T-helper 17 cell (primary cell): ENCODE measurements at regions not wholly inside any gene's neighbourhood (a gene's known extent, or its start where the extent isn't known, plus 50 kb on each side); places are given as distances from the start of the nearest gene placed in this dataset.

ENCODE experiments used
- ATAC-seq: fragments of 150-1000 bp; cut with Tn5 transposase; 2 replicates; pipeline ENCODE4 v1.10.0; 2021; ENCODE audit warnings: mild to moderate bottlenecking, moderate library complexity
- DNase-seq, 3 donors: peaks; one replicate each; pipeline versions ENCODE4 v3.0.0 to v3.0.0-alpha.2; 2020 to 2021
- H3K9me3 ChIP-seq: one replicate; pipeline ENCODE4 v1.7.0; 2013; ENCODE audit warnings: low read length, mild to moderate bottlenecking; ENCODE audit not compliant: control insufficient read depth, poor library complexity, severe bottlenecking
- H3K27ac Mint-ChIP-seq: one replicate; pipeline ENCODE4 v1.8.0; 2022; ENCODE audit warnings: mild to moderate bottlenecking, moderate library complexity, mixed read lengths
- H3K27me3 Mint-ChIP-seq: one replicate; pipeline ENCODE4 v1.8.0; 2022; ENCODE audit warnings: mixed read lengths
- H3K36me3 Mint-ChIP-seq: one replicate; pipeline ENCODE4 v1.8.0; 2022; ENCODE audit warnings: low read depth, mixed read lengths
- H3K4me1 Mint-ChIP-seq: one replicate; pipeline ENCODE4 v1.8.0; 2022; ENCODE audit warnings: mild to moderate bottlenecking, mixed read lengths
- H3K4me3 Mint-ChIP-seq: one replicate; pipeline ENCODE4 v1.8.0; 2022; ENCODE audit warnings: mild to moderate bottlenecking, moderate library complexity, mixed read lengths

GRCh38 chr15:69578787-69579583, 126.4 kb downstream of the RPLP1 start:
- Mint-ChIP-seq H3K36me3 (peaks cover 2% of the 10 kb centered on the region), H3K27me3 (no peaks in the 10 kb centered on the region), H3K4me3 (no peak overlapping the region), H3K27ac (no peak overlapping the region), H3K4me1 (peaks cover 27% of the 10 kb centered on the region)
- DNase-seq: no peak
- H3K9me3 ChIP-seq: no peaks in the 10 kb centered on the region
- peak; percentile 34 for ATAC-seq

DNA sequence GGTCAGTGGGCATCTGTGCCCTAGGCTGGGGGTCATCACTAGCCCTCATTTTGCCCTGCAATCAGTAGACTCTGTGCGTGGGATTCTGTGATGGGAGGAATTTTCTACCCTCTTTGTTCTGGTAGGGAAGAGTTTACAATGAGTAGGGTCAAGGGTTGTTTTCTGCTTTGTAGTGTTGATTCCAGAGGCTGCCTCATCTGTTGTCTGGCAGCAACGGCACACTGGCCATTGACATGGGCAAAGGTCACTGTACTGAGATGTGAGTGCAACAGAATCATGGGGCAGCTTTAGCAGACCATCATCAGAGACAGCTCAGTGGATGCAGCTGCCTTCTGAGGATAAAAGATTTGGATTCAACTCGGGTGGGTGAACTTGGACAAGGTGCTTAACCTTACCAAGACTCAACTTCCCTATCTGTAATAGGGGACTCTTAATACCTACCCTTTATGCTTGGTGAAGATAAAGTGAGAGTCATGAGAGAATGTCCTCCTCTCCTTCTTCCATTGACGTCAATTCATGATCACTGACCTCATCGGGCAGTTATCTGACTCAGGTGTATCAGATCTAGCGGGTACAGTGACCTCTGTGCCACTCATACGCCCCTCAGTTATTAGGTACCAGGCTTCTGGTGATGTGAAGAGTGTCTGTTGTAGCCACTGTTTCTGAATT, 127.5 kb downstream of the RPLP1 start:
- H3K36me3 Mint-ChIP-seq: peaks cover 2% of the 10 kb centered on the region
- no peak for DNase-seq
- no peak overlapping the region for H3K27ac Mint-ChIP-seq
- H3K27me3 Mint-ChIP-seq: no peaks in the 10 kb centered on the region
- peaks cover 17% of the 10 kb centered on the region for H3K4me1 Mint-ChIP-seq
- no peak for ATAC-seq
- H3K9me3 ChIP-seq: no peaks in the 10 kb centered on the region
- H3K4me3 Mint-ChIP-seq: no peak overlapping the region

DNA sequence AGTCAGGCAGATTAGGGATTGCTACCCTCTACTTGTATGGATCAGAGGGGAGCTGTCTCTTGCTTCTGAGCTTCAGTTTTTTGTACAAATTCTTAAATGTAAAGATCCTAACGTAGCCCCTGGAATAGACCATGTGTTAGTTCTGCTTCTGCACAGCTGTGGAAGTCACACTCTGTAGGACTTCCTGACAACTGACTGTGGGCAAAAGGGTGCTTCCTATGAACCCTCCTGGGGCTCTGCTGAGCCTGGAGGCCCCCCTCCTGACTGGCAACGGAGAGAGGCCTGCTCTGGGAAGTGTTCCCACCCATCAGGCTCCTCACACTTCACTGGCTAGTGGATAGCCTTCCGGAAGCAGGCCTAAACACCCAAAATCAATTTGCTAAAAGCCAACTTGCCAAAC, 131.0 kb downstream of the RPLP1 start:
- peak overlapping the region; percentile 65 for H3K27ac Mint-ChIP-seq
- H3K9me3 ChIP-seq: no peaks in the 10 kb centered on the region
- H3K4me3 Mint-ChIP-seq: no peak overlapping the region
- H3K4me1 Mint-ChIP-seq: peaks cover 5% of the 10 kb centered on the region
- no peak for DNase-seq
- peaks cover 2% of the 10 kb centered on the region for H3K36me3 Mint-ChIP-seq
- H3K27me3 Mint-ChIP-seq: no peaks in the 10 kb centered on the region
- no peak for ATAC-seq

- H3K9me3 ChIP-seq: no peaks in the 10 kb centered on the region
- DNase-seq (no peak), ATAC-seq (no peak)
- peaks cover 8% of the 10 kb centered on the region for H3K4me1 Mint-ChIP-seq
- H3K4me3 Mint-ChIP-seq: no peak overlapping the region
- no peaks in the 10 kb centered on the region for H3K27me3 Mint-ChIP-seq
- H3K36me3 Mint-ChIP-seq: peaks cover 1% of the 10 kb centered on the region
- peak overlapping the region; percentile 43 for H3K27ac Mint-ChIP-seq
These were observed 133.3 kb downstream of the RPLP1 start for GRCh38 chr15:69585937-69586336.

DNA sequence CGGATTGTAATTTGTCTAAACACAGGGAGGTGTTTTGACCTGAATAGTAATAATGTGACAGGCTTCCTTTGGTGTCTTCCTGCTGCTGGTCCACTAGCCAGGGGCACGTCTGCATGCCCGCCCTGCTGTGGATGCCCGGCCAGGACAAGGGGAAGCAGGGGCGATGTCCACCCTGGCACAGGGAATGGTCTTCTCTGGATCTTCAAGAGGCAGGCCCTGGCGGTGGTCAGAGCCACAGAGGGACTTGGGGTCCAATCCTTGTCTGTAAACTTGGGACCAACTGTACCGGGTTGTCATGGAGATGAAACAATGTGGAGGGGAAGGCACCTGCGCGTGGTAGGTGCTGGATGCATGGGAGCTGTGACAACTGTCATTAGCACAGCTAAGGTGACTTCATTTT, 134.1 kb downstream of the RPLP1 start:
- no peaks in the 10 kb centered on the region for H3K9me3 ChIP-seq
- no peak for ATAC-seq
- H3K27me3 Mint-ChIP-seq: no peaks in the 10 kb centered on the region
- peak overlapping the region; percentile 43 for H3K27ac Mint-ChIP-seq
- no peak for DNase-seq
- H3K4me3 Mint-ChIP-seq: no peak overlapping the region
- no peaks in the 10 kb centered on the region for H3K36me3 Mint-ChIP-seq
- H3K4me1 Mint-ChIP-seq: peaks cover 10% of the 10 kb centered on the region

GRCh38 chr15:69587723-69588426, 135.3 kb downstream of the RPLP1 start:
- DNase-seq (no peak), ATAC-seq (no peak)
- H3K27me3 Mint-ChIP-seq: no peaks in the 10 kb centered on the region
- no peak overlapping the region for H3K4me3 Mint-ChIP-seq
- H3K27ac Mint-ChIP-seq: no peak overlapping the region
- H3K4me1 Mint-ChIP-seq: peaks cover 13% of the 10 kb centered on the region
- no peaks in the 10 kb centered on the region for H3K36me3 Mint-ChIP-seq
- H3K9me3 ChIP-seq: no peaks in the 10 kb centered on the region

DNA sequence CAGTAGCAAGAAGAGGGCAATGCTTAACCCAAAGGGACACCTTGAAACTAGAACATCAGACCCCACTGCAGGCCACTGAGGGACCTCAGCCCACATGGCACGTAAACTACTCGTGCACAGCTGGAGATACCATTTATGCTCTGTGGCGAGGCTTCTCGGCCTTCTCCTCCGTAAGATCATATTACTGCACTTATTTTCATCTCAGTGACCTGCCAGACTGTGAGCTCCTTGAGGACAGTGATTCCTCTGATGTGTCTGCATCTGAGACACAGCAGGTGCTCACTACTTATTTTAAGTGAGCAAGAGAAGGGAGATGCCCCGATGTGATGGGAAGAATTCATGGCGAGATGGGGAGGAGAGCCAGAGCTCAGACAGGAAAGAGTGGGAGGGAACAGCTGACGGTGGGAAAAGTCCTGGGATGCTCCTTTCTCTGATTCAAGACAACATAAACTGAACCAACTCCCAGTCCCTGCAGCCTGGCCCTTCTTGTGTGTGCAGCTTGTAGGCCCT, 137.6 kb downstream of the RPLP1 start:
- DNase-seq: no peak
- no peak for ATAC-seq
- peaks cover 11% of the 10 kb centered on the region for H3K4me1 Mint-ChIP-seq
- peaks cover 10% of the 10 kb centered on the region for H3K27me3 Mint-ChIP-seq
- H3K27ac Mint-ChIP-seq: no peak overlapping the region
- H3K36me3 Mint-ChIP-seq: no peaks in the 10 kb centered on the region
- H3K9me3 ChIP-seq: no peaks in the 10 kb centered on the region
- no peak overlapping the region for H3K4me3 Mint-ChIP-seq

- peaks cover 11% of the 10 kb centered on the region for H3K4me1 Mint-ChIP-seq
- H3K9me3 ChIP-seq: no peaks in the 10 kb centered on the region
- H3K27me3 Mint-ChIP-seq: peaks cover 15% of the 10 kb centered on the region
- no peak overlapping the region for H3K4me3 Mint-ChIP-seq
- ATAC-seq: no peak
- no peak for DNase-seq
- peaks cover 2% of the 10 kb centered on the region for H3K36me3 Mint-ChIP-seq
- no peak overlapping the region for H3K27ac Mint-ChIP-seq
These were observed 138.4 kb downstream of the RPLP1 start for GRCh38 chr15:69590932-69591524.

GRCh38 chr15:69591905-69592508, 139.4 kb downstream of the RPLP1 start:
- DNase-seq (no peak), ATAC-seq (no peak)
- Mint-ChIP-seq H3K27ac (no peak overlapping the region), H3K27me3 (peaks cover 22% of the 10 kb centered on the region), H3K4me3 (no peak overlapping the region), H3K36me3 (peaks cover 3% of the 10 kb centered on the region), H3K4me1 (peaks cover 11% of the 10 kb centered on the region)
- no peaks in the 10 kb centered on the region for H3K9me3 ChIP-seq

GRCh38 chr15:69592954-69593353, 140.3 kb downstream of the RPLP1 start:
- H3K9me3 ChIP-seq: no peaks in the 10 kb centered on the region
- no peak overlapping the region for H3K4me3 Mint-ChIP-seq
- no peak for ATAC-seq
- no peak for DNase-seq
- peaks cover 28% of the 10 kb centered on the region for H3K27me3 Mint-ChIP-seq
- peaks cover 11% of the 10 kb centered on the region for H3K4me1 Mint-ChIP-seq
- H3K36me3 Mint-ChIP-seq: peaks cover 6% of the 10 kb centered on the region
- peak overlapping the region; percentile 35 for H3K27ac Mint-ChIP-seq

DNA sequence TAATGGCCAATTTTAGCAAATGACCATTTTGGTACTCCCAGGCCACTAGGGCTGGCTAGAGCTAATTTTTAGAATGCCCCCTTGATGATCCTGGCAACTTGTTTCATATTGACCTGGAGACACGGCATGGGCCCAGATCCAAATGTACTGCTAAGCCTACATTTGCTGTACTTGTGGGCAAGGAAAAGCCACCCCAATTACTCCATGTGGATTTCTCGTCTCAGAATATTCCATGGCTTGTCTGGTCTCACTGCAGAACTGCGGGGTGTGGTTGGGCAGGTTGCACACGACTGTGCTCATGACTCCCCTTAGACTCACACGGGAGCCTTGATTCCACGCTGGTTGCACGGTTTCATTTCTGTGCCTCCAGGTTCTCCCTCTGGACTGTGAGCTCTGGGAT, 140.9 kb downstream of the RPLP1 start:
- Mint-ChIP-seq H3K4me1 (peaks cover 11% of the 10 kb centered on the region), H3K27me3 (peaks cover 33% of the 10 kb centered on the region), H3K27ac (no peak overlapping the region), H3K36me3 (peaks cover 6% of the 10 kb centered on the region), H3K4me3 (no peak overlapping the region)
- no peak for DNase-seq
- no peaks in the 10 kb centered on the region for H3K9me3 ChIP-seq
- no peak for ATAC-seq

DNA sequence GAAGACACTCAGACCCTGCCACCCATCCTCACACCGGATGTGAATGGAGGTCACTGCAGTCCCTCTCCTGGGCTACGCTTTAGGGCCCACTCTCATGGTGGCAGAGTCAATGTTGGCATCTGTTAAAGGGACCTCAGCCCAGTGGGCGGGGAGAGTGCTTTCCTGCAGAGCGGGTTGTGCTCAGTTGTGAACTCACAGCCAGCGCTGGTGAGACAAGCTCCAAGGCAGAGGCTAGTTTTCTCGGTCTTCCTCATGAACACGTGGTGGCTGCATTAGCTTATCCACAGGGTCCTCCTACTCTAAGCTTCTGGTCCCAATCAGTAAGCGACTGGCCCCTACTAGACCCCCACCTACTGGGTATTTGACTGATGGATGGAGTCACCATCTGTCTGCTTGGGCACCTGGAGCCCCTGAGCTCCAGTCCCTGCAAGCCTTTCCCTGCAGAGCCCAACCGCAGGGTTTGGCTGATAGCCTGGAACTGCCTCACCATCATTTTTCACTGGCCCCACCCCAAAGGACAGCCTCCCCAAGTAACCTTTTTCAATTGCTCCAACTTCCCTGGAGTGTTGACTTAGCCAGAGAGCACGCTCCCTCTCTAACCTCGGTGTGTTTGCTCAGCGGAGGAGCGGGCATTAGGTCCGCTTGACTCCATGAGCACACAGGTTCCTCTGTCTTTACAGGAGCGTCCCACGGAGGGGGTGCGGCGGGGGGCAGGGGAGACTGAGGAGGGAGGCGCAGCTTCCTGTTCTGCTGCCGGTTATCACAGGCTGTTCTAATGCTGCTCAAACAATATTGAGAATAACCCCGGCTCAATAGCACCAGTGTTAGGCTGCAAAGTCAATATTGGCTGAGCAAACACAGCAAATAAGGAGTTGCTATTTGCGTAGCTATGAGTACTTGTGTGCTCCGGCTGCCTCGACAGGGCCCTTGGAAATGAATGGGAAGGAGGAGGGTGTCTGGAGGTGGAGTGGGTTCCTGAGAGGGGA, 141.7 kb downstream of the RPLP1 start:
- H3K4me1 Mint-ChIP-seq: peaks cover 12% of the 10 kb centered on the region
- ATAC-seq: no peak
- H3K36me3 Mint-ChIP-seq: peaks cover 6% of the 10 kb centered on the region
- H3K27me3 Mint-ChIP-seq: peaks cover 41% of the 10 kb centered on the region
- no peaks in the 10 kb centered on the region for H3K9me3 ChIP-seq
- H3K4me3 Mint-ChIP-seq: no peak overlapping the region
- no peak overlapping the region for H3K27ac Mint-ChIP-seq
- no peak for DNase-seq
